ENCODE measurements at regions not wholly inside any gene's neighbourhood (a gene's known extent, or its start where the extent isn't known, plus 50 kb on each side); places are given as distances from the start of the nearest gene placed in this dataset.

DNA sequence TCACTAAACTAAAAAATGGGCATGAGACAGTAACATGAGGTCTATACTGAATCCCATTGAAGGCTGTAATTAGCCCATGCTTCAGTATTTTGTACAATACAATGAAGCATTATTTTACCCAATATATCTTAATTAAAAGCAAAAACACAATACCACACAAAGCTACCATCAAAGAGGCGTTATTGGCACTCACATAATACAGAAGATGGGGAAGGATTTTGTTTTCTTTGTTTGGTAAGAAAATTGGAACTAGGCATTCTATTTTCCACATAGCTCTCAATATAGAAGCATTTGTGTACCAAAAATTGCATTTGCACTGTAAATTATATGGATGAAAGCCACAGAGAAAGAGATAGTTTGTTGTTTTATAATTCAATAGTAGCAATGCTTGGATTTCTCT, 761.0 kb downstream of the EFNA5 start:
- H3K27me3 ChIP-seq (ENCODE audit: control insufficient read depth in 3 of 3, insufficient read depth in 3 of 3, low read length in 2 of 3): no peaks in the 10 kb centered on the region
- H3K4me3 ChIP-seq: no peak overlapping the region
- no peak for ATAC-seq (ENCODE audit: insufficient read depth, low FRiP score)
- no peaks in the 10 kb centered on the region for H3K36me3 ChIP-seq (ENCODE audit: control insufficient read depth in 4 of 4, insufficient read depth in 4 of 4, low read length in 4 of 4)
- TF ChIP-seq, protein P1, sequence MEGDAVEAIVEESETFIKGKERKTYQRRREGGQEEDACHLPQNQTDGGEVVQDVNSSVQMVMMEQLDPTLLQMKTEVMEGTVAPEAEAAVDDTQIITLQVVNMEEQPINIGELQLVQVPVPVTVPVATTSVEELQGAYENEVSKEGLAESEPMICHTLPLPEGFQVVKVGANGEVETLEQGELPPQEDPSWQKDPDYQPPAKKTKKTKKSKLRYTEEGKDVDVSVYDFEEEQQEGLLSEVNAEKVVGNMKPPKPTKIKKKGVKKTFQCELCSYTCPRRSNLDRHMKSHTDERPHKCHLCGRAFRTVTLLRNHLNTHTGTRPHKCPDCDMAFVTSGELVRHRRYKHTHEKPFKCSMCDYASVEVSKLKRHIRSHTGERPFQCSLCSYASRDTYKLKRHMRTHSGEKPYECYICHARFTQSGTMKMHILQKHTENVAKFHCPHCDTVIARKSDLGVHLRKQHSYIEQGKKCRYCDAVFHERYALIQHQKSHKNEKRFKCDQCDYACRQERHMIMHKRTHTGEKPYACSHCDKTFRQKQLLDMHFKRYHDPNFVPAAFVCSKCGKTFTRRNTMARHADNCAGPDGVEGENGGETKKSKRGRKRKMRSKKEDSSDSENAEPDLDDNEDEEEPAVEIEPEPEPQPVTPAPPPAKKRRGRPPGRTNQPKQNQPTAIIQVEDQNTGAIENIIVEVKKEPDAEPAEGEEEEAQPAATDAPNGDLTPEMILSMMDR (IDR thresholded peaks at IDR 0.05; ENCODE audit: control extremely low read depth, extremely low read depth): no peak
- H3K9ac ChIP-seq (ENCODE audit: insufficient read depth in 1 of 2, low read length in 2 of 2): no peak overlapping the region
- no peaks in the 10 kb centered on the region for H3K9me3 ChIP-seq (ENCODE audit: control insufficient read depth in 4 of 4, insufficient read depth in 3 of 4, low read length in 3 of 4)
- WGBS, 2 donors: 92 to 97% methylated on average over 1 of the region's 1 CpG
- DNase-seq: no peak
- no peaks in the 10 kb centered on the region for H3K4me1 ChIP-seq (ENCODE audit: control insufficient read depth in 5 of 5, insufficient read depth in 5 of 5, low read length in 5 of 5)
- no peak overlapping the region for H3K27ac ChIP-seq (ENCODE audit: low read depth in 1 of 2, low read length in 1 of 2)

DNA sequence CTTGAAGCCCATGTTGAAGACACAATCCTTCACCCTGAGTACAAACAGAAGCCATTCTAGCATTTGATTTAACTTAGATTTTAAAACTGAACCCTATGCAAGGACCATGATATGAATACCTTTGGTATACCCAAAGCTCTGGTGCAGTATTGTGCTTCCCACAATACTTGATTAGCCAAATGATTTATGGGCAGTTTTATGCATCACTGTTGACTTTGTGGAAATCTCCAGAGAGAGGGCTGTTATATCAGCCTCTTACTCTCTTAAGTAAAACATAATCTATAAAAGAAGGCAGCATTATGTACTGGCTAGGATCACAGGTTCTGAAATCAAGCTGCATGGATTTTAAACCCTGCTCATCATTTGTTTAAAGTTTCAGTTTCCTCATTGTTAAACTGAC, 762.8 kb downstream of the EFNA5 start:
- no peak for ATAC-seq (ENCODE audit: insufficient read depth, low FRiP score)
- Histone ChIP-seq H3K4me1 (ENCODE audit: control insufficient read depth in 5 of 5, insufficient read depth in 5 of 5, low read length in 5 of 5) (no peaks in the 10 kb centered on the region), H3K4me3 (no peak overlapping the region), H3K36me3 (ENCODE audit: control insufficient read depth in 4 of 4, insufficient read depth in 4 of 4, low read length in 4 of 4) (no peaks in the 10 kb centered on the region), H3K9me3 (ENCODE audit: control insufficient read depth in 4 of 4, insufficient read depth in 3 of 4, low read length in 3 of 4) (no peaks in the 10 kb centered on the region), H3K27me3 (ENCODE audit: control insufficient read depth in 3 of 3, insufficient read depth in 3 of 3, low read length in 2 of 3) (no peaks in the 10 kb centered on the region), H3K27ac (ENCODE audit: low read depth in 1 of 2, low read length in 1 of 2) (no peak overlapping the region), H3K9ac (ENCODE audit: insufficient read depth in 1 of 2, low read length in 2 of 2) (no peak overlapping the region)
- TF ChIP-seq, protein P1 (IDR thresholded peaks at IDR 0.05; ENCODE audit: control extremely low read depth, extremely low read depth): no peak
- DNase-seq: no peak

DNA sequence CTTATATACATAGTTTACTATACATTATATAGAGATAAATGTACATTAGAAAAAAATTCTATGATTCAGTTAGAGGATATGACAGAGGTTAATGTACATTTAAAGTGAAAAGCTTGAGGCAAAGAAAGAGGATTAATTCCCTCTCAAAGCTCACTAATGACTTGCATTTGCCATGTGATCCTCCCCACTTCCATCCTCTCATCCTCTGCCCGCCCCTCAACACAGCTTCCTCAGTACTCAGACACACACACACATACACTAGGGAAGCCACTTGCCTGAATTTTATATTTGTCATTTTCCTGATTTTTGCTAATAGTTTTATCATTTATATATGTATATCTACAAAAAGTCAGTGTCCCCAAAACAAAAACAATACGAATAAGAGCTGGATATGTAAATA, 764.5 kb downstream of the EFNA5 start:
- H3K27ac ChIP-seq (ENCODE audit: low read depth in 1 of 2, low read length in 1 of 2): no peak overlapping the region
- no peak overlapping the region for H3K4me3 ChIP-seq
- no peaks in the 10 kb centered on the region for H3K9me3 ChIP-seq (ENCODE audit: control insufficient read depth in 4 of 4, insufficient read depth in 3 of 4, low read length in 3 of 4)
- no peaks in the 10 kb centered on the region for H3K27me3 ChIP-seq (ENCODE audit: control insufficient read depth in 3 of 3, insufficient read depth in 3 of 3, low read length in 2 of 3)
- H3K4me1 ChIP-seq (ENCODE audit: control insufficient read depth in 5 of 5, insufficient read depth in 5 of 5, low read length in 5 of 5): no peaks in the 10 kb centered on the region
- H3K9ac ChIP-seq (ENCODE audit: insufficient read depth in 1 of 2, low read length in 2 of 2): no peak overlapping the region
- DNase-seq (no peak), ATAC-seq (ENCODE audit: insufficient read depth, low FRiP score) (no peak)
- H3K36me3 ChIP-seq (ENCODE audit: control insufficient read depth in 4 of 4, insufficient read depth in 4 of 4, low read length in 4 of 4): no peaks in the 10 kb centered on the region
- TF ChIP-seq, protein P1 (IDR thresholded peaks at IDR 0.05; ENCODE audit: control extremely low read depth, extremely low read depth): no peak
- 82 to 84% methylated on average over 2 of the region's 2 CpGs for WGBS, 2 donors

DNA sequence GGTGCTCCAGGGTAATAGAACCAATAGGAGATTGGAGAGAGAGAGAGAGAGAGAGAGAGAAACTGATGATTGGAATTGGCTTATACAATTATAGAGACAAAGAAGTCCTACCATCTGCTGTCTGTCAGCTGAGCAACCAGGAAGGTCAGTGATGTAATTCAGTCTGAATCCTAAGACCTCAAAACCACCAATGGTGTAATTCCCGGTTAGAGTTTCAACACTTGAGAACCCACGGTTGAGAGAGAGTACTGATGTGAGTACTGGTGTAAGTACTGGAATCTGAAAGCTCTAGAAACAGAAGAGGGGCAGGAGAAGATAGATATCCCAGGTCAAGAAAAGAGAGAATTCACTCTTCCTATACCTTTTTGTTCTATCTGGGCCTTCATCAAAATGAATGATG, 775.8 kb downstream of the EFNA5 start:
- H3K4me3 ChIP-seq: no peak overlapping the region
- H3K36me3 ChIP-seq (ENCODE audit: control insufficient read depth in 4 of 4, insufficient read depth in 4 of 4, low read length in 4 of 4): no peaks in the 10 kb centered on the region
- no peaks in the 10 kb centered on the region for H3K27me3 ChIP-seq (ENCODE audit: control insufficient read depth in 3 of 3, insufficient read depth in 3 of 3, low read length in 2 of 3)
- H3K9ac ChIP-seq (ENCODE audit: insufficient read depth in 1 of 2, low read length in 2 of 2): no peak overlapping the region
- no peak for DNase-seq
- no peak overlapping the region for H3K27ac ChIP-seq (ENCODE audit: low read depth in 1 of 2, low read length in 1 of 2)
- H3K4me1 ChIP-seq (ENCODE audit: control insufficient read depth in 5 of 5, insufficient read depth in 5 of 5, low read length in 5 of 5): no peaks in the 10 kb centered on the region
- WGBS, 2 donors: 29 to 36% methylated on average over 2 of the region's 2 CpGs
- no peak for ATAC-seq (ENCODE audit: insufficient read depth, low FRiP score)
- TF ChIP-seq, protein P1 (IDR thresholded peaks at IDR 0.05; ENCODE audit: control extremely low read depth, extremely low read depth): no peak
- no peaks in the 10 kb centered on the region for H3K9me3 ChIP-seq (ENCODE audit: control insufficient read depth in 4 of 4, insufficient read depth in 3 of 4, low read length in 3 of 4)
